ENCODE measurements at regions not wholly inside any gene's neighbourhood (a gene's known extent, or its start where the extent isn't known, plus 50 kb on each side); places are given as distances from the start of the nearest gene placed in this dataset.

DNA sequence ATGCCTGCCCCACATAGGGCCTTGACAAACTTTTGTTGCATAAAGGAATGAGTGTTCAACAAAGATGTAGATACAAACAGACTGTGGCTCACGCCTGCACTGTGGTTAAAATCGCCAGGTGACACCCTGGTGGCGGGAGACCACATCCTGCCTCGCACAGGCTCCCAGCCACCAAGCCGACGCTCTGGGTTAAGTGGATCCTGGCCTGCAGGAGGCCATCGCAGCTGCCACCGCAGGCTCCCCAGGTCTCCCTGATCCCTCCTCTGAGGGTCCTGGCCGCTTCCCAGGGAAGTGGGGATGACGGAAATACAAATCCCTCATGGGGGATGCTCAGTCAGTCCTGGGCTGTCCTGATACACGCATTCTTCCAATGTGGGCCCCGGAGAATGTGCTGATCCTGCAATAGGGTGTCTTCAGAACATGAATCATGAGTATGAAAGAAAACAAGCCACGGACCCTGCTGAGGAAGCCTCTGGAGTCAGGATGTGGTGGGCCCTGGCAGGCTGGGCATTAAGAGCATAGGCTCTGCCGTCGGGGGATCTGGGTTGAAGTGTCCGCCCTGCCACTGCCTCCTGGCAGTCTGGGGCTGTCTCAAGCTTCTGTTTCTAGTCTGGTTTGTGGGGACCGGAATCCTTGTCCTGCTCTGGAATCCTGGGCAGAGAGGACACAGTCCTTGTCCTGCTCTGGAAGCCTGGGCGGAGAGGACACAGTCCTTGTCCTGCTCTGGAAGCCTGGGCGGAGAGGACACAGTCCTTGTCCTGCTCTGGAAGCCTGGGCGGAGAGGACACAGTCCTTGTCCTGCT is 53.5 kb upstream of the BEGAIN start:
- H3K27me3 ChIP-seq (replicated peaks in 1 of 2; ENCODE audit: control insufficient read depth in 2 of 2, insufficient read depth in 2 of 2, low read length in 1 of 2): no peaks in the 10 kb centered on the region; a peak in 2 of 4 replicates
- DNase-seq (ENCODE audit: low read depth, low spot score): peak; percentile 37
- H3K9ac ChIP-seq (ENCODE audit: control insufficient read depth, insufficient read depth, low read length): no peak overlapping the region
- H3K79me2 ChIP-seq (ENCODE audit: control insufficient read depth, insufficient read depth, low read length): no peaks in the 10 kb centered on the region
- H2AFZ ChIP-seq (ENCODE audit: control insufficient read depth, low read depth, low read length): no peak overlapping the region
- in situ Hi-C loops (cut with MboI) (loop anchor here (10.0 kb wide), 1 partner anchor 356 kb away; no protein-coding TSS in a partner anchor), intact Hi-C loops (cut with micrococcal nuclease; ENCODE audit: unreplicated experiment) (loop anchor here (5.0 kb wide), 1 partner anchor 338 kb away; no protein-coding TSS in a partner anchor)
- peak; percentile 95 for ATAC-seq
- ChIA-PET POLR2A (no interaction called here), CTCF (interaction anchor here (2.3 kb wide), 1 partner anchor 256 kb away, joined by 8 read pairs; no protein-coding TSS in a partner anchor), RAD21 (ENCODE audit: unreplicated experiment) (no interaction called here), SMC1A (ENCODE audit: uncharacterized antibody, unreplicated experiment) (no interaction called here)
- peak overlapping the region; percentile 49 for H3K4me2 ChIP-seq (ENCODE audit: control insufficient read depth, insufficient read depth)
- FAIRE-seq: peak; percentile 90
- H3K27ac ChIP-seq (ENCODE audit: control insufficient read depth, insufficient read depth): no peak overlapping the region
- H3K36me3 ChIP-seq (ENCODE audit: control insufficient read depth in 2 of 2, insufficient read depth in 2 of 2, low read length in 1 of 2): no peaks in the 10 kb centered on the region
- 19% methylated on average over 17 of the region's 20 CpGs for WGBS (ENCODE audit: insufficient coverage, insufficient replicate concordance, low lambda C conversion rate, missing lambda C conversion rate)
- H3K9me3 ChIP-seq (replicated peaks; ENCODE audit: control insufficient read depth, insufficient read depth, low read length): no peaks in the 10 kb centered on the region
- no TSS peak for BruUV-seq (replicated peaks)
- H4K20me1 ChIP-seq (ENCODE audit: control insufficient read depth, insufficient read depth): no peaks in the 10 kb centered on the region
- H3K4me3 ChIP-seq: no peak overlapping the region
- peaks cover 11% of the 10 kb centered on the region for H3K4me1 ChIP-seq (ENCODE audit: control insufficient read depth, insufficient read depth, low read length)
- no peak for TF ChIP-seq SPI1 (IDR thresholded peaks at IDR 0.05; ENCODE audit: borderline replicate concordance, insufficient read depth, low read depth, low read length)
- TF ChIP-seq CEBPB (IDR thresholded peaks at IDR 0.05; ENCODE audit: borderline replicate concordance in 1 of 2, low read depth in 2 of 2, low read length in 2 of 2): no peak
- TF ChIP-seq, protein P1, sequence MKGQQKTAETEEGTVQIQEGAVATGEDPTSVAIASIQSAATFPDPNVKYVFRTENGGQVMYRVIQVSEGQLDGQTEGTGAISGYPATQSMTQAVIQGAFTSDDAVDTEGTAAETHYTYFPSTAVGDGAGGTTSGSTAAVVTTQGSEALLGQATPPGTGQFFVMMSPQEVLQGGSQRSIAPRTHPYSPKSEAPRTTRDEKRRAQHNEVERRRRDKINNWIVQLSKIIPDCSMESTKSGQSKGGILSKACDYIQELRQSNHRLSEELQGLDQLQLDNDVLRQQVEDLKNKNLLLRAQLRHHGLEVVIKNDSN (IDR thresholded peaks at IDR 0.05; ENCODE audit: borderline replicate concordance, extremely low read length, insufficient read depth, low read depth, low read length): no peak
- 0 out of 2 replicates have a peak, but pooled peaks have one; percentile 27 for TF ChIP-seq BCL11A (IDR thresholded peaks at IDR 0.05; ENCODE audit: low read depth, low read length)
- TF ChIP-seq RUNX3 (IDR thresholded peaks at IDR 0.05; ENCODE audit: low read length): peak; percentile 89
- no peak for TF ChIP-seq BRCA1 (IDR thresholded peaks at IDR 0.05; ENCODE audit: low read depth, low read length)
- TF ChIP-seq ZZZ3 (IDR thresholded peaks at IDR 0.05; ENCODE audit: control insufficient read depth, insufficient read length, low read depth): no peak
- no peak for TF ChIP-seq PML (IDR thresholded peaks at IDR 0.05; ENCODE audit: low read length)
- peak; percentile 80 for TF ChIP-seq IKZF1 (conservative IDR thresholded peaks at IDR 0.05)
- TF ChIP-seq HDAC6 (IDR thresholded peaks at IDR 0.05; ENCODE audit: unreplicated experiment): no peak
- TF ChIP-seq, protein P2, sequence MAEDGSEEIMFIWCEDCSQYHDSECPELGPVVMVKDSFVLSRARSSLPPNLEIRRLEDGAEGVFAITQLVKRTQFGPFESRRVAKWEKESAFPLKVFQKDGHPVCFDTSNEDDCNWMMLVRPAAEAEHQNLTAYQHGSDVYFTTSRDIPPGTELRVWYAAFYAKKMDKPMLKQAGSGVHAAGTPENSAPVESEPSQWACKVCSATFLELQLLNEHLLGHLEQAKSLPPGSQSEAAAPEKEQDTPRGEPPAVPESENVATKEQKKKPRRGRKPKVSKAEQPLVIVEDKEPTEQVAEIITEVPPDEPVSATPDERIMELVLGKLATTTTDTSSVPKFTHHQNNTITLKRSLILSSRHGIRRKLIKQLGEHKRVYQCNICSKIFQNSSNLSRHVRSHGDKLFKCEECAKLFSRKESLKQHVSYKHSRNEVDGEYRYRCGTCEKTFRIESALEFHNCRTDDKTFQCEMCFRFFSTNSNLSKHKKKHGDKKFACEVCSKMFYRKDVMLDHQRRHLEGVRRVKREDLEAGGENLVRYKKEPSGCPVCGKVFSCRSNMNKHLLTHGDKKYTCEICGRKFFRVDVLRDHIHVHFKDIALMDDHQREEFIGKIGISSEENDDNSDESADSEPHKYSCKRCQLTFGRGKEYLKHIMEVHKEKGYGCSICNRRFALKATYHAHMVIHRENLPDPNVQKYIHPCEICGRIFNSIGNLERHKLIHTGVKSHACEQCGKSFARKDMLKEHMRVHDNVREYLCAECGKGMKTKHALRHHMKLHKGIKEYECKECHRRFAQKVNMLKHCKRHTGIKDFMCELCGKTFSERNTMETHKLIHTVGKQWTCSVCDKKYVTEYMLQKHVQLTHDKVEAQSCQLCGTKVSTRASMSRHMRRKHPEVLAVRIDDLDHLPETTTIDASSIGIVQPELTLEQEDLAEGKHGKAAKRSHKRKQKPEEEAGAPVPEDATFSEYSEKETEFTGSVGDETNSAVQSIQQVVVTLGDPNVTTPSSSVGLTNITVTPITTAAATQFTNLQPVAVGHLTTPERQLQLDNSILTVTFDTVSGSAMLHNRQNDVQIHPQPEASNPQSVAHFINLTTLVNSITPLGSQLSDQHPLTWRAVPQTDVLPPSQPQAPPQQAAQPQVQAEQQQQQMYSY (CRISPR knock-in tag; IDR thresholded peaks at IDR 0.05): no peak
- TF ChIP-seq ELK1 (IDR thresholded peaks at IDR 0.05; ENCODE audit: low read depth, low read length): no peak
- TF ChIP-seq NRF1 (conservative IDR thresholded peaks at IDR 0.05; ENCODE audit: low read depth, low read length): no peak
- TF ChIP-seq BHLHE40 (IDR thresholded peaks at IDR 0.05; ENCODE audit: borderline replicate concordance in 1 of 2, low read depth in 2 of 2, low read length in 1 of 2): peak; percentile 84 to 93
- TF ChIP-seq ATF3 (IDR thresholded peaks at IDR 0.05; ENCODE audit: borderline replicate concordance, extremely low read depth, low read depth, low read length): no peak
- TF ChIP-seq ZNF274 (IDR thresholded peaks at IDR 0.05; ENCODE audit: insufficient read depth, insufficient read length): no peak
